ENCODE measurements at regions not wholly inside any gene's neighbourhood (a gene's known extent, or its start where the extent isn't known, plus 50 kb on each side); places are given as distances from the start of the nearest gene placed in this dataset.

DNA sequence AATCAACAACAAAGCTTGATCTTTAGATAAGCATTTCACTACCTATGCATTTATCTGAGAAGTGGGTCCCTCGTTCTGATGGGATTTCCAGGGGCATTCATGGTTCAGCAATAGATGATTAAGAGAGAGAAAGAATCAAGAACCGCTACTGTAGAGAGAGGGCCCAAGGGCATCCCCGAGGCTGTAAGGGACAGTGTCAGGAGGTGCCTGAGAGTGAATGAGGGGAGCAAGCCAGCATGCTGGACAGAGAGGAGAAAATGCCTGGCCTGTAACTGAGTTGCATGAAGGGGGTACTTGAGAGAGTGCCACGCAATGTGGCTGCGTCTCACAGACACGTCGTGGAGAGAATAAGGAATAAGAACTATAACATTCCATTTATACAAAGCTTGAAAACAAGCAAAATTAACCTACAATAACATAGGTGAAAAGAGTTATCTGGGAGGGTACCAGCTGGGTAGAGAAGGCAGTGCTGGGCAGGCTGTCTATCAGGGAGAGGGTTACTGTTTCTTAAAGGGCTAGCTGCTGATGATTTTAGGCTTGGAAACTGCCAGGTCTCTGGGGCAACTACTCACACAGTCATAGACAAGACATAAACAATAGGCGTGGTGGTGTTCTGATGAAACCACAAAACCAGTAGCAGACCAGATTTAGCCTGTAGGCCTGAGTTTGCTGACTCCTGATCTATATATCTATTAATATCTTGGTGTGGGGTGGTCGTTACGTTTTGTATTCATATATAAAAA lies 374.6 kb upstream of the CFAP20DC start:
- Mint-ChIP-seq H3K4me3 (ENCODE audit: unreplicated experiment) (no peak overlapping the region), H3K36me3 (ENCODE audit: low read depth) (no peaks in the 10 kb centered on the region), H3K9me3 (ENCODE audit: low read depth) (no peaks in the 10 kb centered on the region), H3K4me1 (ENCODE audit: low read depth) (peaks cover 45% of the 10 kb centered on the region), H3K27ac (ENCODE audit: unreplicated experiment) (peak overlapping the region; percentile 89), H3K27me3 (ENCODE audit: low read depth) (no peaks in the 10 kb centered on the region)
- no peak for TF ChIP-seq CTCF (IDR thresholded peaks at IDR 0.05)
- no peak for DNase-seq (ENCODE audit: low spot score)

DNA sequence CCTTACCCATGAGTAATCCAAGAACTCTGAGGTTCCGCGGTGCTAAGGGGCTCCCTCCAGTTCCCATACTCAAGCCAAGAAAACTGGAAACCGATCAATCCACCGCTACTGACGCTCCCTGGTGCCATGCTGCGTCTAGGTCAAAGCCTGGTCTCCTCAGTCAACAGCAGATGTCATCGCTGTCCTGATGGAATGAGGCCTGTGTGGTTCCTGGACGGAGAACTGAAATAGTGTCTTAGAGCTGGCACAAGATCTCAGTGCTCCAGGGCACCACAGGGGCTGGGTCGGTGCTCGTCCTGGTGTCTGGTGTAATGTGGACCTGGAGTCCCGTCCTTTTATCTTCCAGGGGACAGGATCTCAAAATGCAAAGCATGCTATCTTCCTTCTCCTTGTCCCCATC lies 373.9 kb upstream of the CFAP20DC start:
- peaks cover 47% of the 10 kb centered on the region for H3K4me1 Mint-ChIP-seq (ENCODE audit: low read depth)
- no peaks in the 10 kb centered on the region for H3K9me3 Mint-ChIP-seq (ENCODE audit: low read depth)
- no peaks in the 10 kb centered on the region for H3K36me3 Mint-ChIP-seq (ENCODE audit: low read depth)
- DNase-seq (ENCODE audit: low spot score): no peak
- no peak overlapping the region for H3K27ac Mint-ChIP-seq (ENCODE audit: unreplicated experiment)
- no peaks in the 10 kb centered on the region for H3K27me3 Mint-ChIP-seq (ENCODE audit: low read depth)
- no peak for TF ChIP-seq CTCF (IDR thresholded peaks at IDR 0.05)
- no peak overlapping the region for H3K4me3 Mint-ChIP-seq (ENCODE audit: unreplicated experiment)

- H3K27me3 Mint-ChIP-seq (ENCODE audit: low read depth): no peaks in the 10 kb centered on the region
- no peak for DNase-seq (ENCODE audit: low spot score)
- no peaks in the 10 kb centered on the region for H3K36me3 Mint-ChIP-seq (ENCODE audit: low read depth)
- H3K4me1 Mint-ChIP-seq (ENCODE audit: low read depth): peaks cover 37% of the 10 kb centered on the region
- TF ChIP-seq CTCF (IDR thresholded peaks at IDR 0.05): no peak
- H3K9me3 Mint-ChIP-seq (ENCODE audit: low read depth): no peaks in the 10 kb centered on the region
- H3K4me3 Mint-ChIP-seq (ENCODE audit: unreplicated experiment): no peak overlapping the region
- H3K27ac Mint-ChIP-seq (ENCODE audit: unreplicated experiment): no peak overlapping the region
Observed at GRCh38 chr3:59422312-59422711, 372.5 kb upstream of the CFAP20DC start.

GRCh38 chr3:59418836-59419235 lies 369.0 kb upstream of the CFAP20DC start:
- no peak overlapping the region for H3K27ac Mint-ChIP-seq (ENCODE audit: unreplicated experiment)
- H3K4me3 Mint-ChIP-seq (ENCODE audit: unreplicated experiment): no peak overlapping the region
- TF ChIP-seq CTCF (IDR thresholded peaks at IDR 0.05): no peak
- no peaks in the 10 kb centered on the region for H3K9me3 Mint-ChIP-seq (ENCODE audit: low read depth)
- no peak for DNase-seq (ENCODE audit: low spot score)
- peaks cover 5% of the 10 kb centered on the region for H3K4me1 Mint-ChIP-seq (ENCODE audit: low read depth)
- no peaks in the 10 kb centered on the region for H3K36me3 Mint-ChIP-seq (ENCODE audit: low read depth)
- no peaks in the 10 kb centered on the region for H3K27me3 Mint-ChIP-seq (ENCODE audit: low read depth)

- H3K9me3 Mint-ChIP-seq (ENCODE audit: low read depth): no peaks in the 10 kb centered on the region
- TF ChIP-seq CTCF (IDR thresholded peaks at IDR 0.05): no peak
- peaks cover 6% of the 10 kb centered on the region for H3K4me1 Mint-ChIP-seq (ENCODE audit: low read depth)
- no peak overlapping the region for H3K4me3 Mint-ChIP-seq (ENCODE audit: unreplicated experiment)
- no peak for DNase-seq (ENCODE audit: low spot score)
- H3K36me3 Mint-ChIP-seq (ENCODE audit: low read depth): no peaks in the 10 kb centered on the region
- no peaks in the 10 kb centered on the region for H3K27me3 Mint-ChIP-seq (ENCODE audit: low read depth)
- no peak overlapping the region for H3K27ac Mint-ChIP-seq (ENCODE audit: unreplicated experiment)
Observed at GRCh38 chr3:59412516-59412915, 362.7 kb upstream of the CFAP20DC start.
